Hematopoietic multipotent progenitor cell treated with erythropoietin and hydrocortisone succinate and interleukin-3 and kit ligand, for 8 days (in vitro differentiated cells): ENCODE measurements at regions not wholly inside any gene's neighbourhood (a gene's known extent, or its start where the extent isn't known, plus 50 kb on each side); places are given as distances from the start of the nearest gene placed in this dataset.
"Not testable (repeated sequence)": the region's sequence is repeated elsewhere in the genome, so short reads cannot be mapped to it uniquely, and the experiment has no call there.

Experiments
- DNase-seq: peaks from one replicate; pipeline ENCODE4 v3.0.0-alpha.2; 2015

DNA sequence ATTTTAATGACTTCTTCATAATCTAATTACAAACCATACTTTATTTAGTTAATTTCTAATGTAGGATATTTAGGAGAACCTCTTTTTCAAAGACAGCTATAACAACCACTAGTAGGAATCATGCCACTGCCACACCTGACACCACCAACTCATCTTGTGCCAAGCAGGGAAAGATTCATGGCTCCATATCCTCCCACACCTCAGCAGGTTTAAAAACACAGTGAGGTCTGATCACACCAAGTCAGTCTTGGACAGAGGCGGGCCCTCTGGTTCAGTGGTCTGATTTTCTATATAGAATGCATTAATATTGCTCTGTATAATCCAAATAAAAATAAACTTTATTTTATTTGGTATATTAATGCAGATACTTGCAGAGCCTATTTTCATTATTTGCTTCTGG, 227.7 kb upstream of the TTC29 start:
- no peak for DNase-seq

DNA sequence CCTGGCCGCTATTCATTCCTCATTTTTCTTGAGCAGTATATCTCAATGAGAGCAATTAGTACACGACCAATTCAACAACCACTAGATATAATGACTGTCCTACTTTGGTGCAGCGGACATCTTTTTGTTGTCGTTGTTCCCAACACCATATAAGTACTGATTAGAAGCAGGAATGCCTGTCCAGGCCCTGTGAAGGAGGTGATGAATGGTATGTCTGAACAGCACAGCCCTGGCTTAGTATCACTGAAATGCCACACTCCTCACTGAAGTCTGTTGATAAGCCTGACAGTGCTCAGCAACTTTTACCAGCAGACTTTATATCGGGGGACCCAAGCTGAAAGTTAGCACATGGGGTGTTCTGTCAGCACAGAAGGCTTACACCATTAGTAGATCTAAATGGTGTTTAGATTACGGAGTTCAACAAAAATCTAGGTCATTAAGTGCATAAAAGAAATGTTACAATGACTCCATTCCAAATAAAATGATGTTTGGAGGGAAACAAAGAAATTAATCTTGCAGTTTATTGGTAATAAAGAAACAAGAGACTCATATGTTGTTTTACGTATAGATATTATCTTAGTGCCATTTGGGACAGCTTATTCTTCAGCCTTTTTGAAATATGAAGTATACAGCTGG, 228.3 kb upstream of the TTC29 start:
- no peak for DNase-seq

DNA sequence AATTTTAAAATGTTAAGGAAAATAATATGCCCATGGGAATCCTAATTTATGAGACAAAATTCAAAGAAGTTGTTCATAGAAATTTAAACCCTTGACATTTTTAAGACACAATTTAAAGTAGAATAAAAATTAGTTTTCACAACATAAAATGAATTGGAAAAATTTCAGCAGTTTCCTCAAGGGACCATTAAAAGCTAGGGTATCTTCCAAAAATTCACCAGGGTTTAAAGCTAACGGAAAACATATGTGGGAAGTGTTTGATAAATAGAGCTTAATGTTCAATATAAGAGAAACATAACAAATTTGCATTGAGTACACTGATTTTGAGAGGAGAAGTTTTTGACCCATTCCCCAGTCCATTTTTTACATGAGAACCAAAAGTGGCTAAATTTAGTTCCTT, 228.9 kb upstream of the TTC29 start:
- DNase-seq, result no peak

DNA sequence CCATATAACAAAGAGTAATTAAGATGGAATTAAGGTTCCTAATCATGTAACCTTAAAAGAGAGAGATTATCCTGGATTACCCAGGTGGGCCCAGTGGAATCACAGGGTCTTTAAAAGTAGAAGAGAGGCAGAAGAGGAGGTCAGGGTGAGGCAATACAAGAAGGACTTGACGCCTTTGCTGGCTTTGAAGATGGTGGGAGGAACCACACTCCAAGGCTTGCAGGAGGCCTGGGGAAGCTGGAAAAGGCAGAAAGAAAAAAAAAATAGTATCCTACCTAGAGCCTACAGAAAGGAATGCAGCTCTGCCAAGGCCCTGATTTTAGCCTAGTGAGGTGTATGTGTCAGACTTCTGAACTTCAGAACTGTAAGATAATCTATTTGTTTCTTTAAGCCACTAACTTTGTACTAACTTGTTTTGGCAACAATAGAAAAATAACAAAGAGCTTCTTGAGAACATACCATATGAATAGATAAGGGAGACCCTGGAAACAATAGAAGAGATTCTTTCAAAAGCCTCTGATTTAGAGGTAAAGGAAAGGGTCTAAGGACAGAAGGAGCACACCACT, 229.9 kb upstream of the TTC29 start:
- no peak for DNase-seq

DNA sequence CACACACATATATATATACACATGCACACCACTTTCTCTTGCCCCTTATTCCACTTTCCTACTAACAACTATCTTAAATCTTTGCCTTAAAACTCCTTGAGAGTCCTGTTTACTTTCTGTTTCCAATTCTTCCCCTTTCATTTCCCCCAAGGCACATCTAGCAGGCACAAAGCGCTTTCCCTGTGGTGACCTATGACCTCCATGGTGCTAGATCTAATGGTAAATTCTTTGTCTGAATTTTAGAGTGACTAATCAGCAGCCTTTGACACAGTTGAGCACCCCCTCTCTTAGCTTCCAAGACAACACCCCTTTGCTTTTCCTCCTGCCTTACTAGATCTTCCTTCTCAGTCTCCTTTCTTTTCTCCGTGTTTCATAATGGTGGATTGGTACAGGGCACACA, 236.4 kb upstream of the TTC29 start:
- no peak for DNase-seq

DNA sequence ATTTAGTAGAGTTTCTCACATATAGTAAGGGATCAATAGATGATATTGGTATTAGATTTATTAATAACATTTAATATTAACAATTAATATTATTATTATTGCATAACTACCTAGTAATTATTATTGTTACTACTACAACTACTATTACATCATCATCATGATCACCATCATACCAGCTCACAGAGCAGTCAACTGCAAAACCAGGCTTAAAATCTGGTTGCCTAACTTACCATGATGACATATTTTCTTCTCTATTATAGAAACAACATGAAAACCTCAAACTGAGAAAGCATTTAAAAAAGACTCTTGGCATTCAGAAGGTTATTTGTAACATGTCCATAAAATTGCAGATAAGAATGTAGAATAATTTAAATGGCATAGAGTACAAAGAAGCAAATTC, 247.0 kb upstream of the TTC29 start:
- DNase-seq, result no peak

DNA sequence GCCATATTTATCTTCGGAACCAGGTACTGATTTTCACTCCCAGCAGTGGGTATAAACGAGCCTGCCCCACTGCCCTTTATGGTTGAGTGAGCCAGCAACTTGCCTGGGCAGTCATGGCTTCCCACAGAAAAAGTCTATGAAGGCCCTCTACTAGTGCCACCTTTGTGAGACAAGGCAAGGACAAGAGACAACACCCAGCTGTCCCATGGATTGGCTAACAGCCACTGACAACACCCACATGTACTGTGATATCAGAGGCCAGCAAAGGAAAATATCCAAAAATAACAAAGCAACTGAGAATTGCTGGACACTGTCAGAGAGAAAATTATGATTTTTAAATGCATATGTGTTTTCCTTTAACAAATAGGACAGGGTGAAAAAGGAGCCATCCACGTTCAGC, 248.4 kb upstream of the TTC29 start:
- no peak for DNase-seq

DNA sequence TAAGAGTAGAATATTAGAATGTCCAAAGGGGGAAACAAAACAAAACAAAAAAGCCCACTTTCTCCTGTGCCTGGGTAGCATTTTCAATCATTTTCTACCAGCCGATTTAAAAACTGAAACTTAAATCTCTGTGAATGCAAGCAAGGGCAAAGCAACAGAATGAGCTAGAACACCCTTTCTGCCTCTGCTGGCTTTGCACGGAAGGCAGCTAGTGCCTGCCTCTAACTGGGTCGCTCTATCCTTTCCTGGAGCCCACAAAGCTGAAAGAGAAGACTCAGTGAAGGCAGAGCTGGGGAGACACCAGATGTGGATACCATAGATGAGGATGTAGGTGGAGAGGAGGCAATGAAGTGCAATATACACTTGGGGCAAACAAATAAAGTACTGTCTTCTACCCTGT, 248.9 kb upstream of the TTC29 start:
- no peak for DNase-seq

DNA sequence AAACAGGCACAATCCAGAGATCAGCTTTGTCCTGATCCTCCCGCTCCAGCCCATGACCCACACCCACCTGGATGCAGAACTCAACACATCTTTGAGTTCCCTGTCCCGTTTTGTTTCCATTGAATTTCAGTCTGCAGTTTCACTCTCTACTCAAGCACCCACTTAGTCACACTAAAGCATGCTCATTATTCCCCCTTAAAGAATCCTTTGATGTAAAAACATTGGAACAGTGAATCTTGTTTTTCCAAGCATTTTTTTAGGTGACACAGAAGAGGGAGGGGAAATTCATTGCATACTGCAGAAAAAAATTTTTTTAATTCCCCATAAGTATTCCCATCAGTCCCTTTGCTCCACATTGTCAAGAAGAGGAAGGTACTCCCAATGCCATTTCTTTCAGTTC, 249.7 kb upstream of the TTC29 start:
- DNase-seq, result no peak

DNA sequence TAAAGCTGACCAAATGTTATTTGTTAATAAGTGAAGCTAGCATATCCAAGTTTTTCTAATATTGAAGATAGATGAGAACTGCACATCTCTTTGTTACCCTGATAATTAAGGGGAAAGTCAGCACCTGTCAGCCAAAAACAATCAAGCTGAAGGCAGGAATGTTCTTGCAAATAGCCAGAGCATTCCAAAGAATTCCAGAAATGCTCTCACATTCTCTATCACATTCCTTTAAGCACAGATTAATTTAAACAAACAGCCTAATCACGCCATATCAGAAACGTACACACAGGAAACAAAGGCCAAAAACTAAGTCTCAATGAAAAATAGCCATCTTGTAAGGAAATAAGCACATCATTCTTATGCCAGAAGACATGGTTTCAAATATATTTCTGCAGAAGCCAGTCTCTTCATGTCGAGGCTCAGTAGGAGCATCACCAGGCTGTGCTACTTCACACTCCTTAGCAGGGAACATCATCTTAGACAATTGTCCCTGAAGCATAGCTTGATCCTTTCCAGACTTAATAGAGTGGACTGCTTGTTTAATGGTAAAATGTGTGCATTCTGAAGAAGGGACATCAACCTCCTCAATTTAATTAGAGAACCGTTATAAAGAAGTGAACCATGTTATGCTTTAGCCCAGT, 252.9 kb upstream of the TTC29 start:
- DNase-seq, result no peak

DNA sequence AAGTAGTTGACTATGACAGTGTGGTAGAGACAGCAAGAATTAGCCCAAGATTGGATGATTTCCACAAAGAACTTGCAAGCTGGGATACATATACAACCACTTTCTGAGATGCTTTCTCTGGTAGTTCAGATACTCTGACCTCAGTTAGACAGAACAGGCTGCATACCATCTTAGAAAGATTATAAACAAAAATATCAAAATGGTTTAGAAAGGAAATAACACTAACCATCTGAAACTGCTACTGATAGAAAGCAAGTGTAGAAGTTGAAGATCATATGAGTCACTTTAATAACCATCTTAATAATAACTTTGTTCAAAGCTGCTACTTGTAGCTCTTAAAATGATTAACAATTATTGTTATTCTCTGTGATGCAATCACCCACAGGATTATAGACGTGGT, 255.4 kb upstream of the TTC29 start:
- DNase-seq, result no peak

DNA sequence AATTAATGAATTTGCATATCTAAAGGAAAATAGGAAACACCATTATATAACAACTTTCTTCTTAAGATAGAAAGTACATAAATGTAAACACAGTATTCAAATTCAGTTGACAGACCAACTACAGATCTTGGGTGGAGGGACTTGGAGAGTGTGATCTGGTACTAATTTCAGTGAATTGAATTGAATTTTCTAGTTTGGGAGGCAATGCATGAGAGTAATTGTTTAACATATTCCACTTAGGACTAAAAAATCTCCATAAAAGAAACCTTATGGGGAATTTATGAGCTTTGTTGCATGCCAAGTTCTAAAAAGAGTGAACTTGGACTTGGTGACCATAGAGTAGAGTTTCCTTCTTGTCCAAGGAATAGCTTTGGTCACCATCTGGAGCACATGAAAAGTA, 261.1 kb upstream of the TTC29 start:
- DNase-seq, result no peak

DNA sequence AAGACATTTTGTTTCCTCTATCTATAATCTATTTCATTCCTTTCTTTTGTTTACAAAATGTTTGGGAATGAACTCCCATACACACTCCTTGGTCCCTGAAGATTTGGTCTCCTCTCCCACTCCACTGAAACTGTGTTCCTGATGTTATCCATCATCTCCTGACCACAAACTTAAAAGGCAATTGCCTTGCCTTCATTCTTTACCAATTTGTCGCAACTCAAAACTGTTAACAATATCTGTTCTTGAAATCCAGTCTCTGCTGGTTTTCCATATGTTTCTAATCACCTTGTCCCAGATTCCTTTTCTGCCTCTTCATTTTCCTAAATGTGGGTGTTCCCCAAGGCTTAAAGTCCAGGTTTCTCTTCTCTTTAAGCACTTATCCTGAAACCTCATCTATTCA, 262.2 kb upstream of the TTC29 start:
- DNase-seq, result no peak

DNA sequence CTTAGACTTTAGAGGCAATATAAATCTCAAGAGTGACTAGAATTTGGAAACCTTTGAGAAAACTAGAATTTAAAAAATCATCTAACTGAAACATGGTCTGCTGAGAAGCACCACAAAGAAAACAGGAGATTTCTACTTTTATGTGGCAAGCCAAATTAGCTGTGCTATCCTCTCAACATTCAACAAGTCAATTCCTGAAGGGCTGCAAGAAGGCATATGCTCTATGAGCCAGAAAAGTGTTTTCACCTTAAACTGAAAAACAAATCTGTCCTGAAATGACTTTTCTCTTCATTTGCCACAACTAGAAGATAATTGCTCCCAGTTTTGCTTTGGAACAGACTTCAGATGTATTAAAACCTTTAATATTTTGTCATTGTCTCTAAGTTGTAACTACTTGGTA, 263.2 kb upstream of the EDNRA start:
- no peak for DNase-seq

DNA sequence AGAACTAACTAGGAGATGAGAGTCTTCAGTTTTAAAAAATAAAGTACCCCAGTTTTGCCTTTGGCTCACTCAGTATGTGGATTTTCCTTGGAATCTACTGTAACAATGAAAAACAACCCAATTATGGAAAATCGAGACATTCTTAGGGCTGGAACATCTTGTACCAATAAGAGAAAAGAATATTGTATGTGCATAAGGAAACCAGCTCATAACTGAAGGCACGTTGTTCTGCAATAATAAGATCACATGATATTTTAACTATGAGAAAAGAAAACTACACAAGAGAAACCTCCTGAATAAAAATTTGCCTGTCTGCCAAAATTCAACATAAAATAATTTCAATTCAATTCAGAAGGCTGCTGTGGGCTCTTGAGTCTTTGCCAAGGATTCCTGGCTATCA, 261.8 kb upstream of the EDNRA start:
- no peak for DNase-seq

DNA sequence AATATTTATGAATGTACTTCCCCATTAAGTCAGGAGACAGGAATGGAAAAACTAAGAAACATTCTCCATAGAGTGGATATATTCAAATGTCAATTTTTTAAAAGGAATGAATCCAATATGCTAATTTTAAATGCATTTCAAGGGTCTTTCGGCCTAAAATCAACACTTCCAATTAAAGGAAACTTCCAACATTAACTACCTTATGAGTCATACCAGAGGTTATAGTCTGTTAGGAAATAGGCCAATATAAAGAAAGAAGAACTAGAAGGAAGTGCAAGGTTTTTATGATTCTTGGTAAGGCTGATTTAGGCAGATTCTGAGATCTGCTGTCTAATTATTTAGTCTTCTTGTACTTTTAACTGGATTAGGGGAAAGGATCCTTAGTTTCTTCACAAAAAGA, 260.1 kb upstream of the EDNRA start:
- DNase-seq, result no peak

DNA sequence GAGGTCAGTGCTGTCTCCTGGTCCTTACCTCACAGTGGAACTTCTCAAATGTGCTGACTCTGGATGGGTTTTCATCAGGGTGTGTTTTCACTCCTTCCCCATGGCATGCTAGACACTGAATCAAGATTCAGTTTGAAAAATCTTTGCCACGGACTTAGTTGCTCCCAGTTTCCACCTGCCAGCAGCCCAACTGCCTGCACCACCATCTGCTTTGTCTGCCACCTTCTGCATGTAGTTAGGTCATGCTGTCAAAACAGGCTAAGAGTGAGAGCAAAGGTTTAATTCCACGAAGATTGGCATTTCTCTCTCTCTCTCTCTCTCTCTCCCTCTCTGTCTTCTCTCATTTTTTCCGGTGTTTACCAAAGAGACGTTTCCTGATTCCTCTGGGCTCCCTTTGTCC, 258.0 kb upstream of the EDNRA start:
- DNase-seq, result no peak

DNA sequence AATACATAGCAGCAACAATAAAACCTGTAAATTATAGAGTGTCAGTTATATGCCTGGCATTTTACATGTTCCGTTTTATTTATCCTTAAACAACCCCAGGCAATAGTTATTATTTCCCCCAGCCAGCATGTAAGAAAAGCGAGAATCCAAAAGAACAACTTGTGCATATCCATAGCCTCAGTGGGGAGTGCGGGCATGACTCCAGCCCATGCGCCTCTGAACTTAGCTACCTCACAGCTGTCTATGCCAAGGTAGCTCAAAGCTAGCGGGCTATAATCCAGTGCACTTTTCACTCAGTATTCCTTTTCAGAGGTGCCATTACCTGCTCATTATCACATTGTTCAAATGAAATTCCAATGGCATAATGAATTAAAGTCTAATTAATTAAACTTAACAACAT, 257.3 kb upstream of the EDNRA start:
- DNase-seq, result no peak

DNA sequence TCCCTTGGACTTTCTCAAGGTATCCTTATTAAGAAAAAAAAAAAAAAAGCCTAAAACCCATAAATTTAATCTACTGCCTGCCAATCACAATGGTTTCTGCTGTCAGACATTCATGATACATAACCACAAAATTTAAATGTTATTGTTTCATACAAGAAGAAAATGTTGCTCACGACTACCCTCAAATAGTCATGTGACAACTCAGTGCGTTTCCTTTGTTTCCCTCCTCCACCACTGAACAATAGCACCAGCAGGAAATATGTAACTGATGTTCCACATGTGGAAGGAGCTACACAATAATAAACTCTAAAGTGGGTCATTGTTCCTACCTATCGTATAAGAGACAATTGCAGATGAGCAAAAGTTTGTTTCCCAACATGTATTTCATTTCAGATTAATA, 244.1 kb upstream of the EDNRA start:
- no peak for DNase-seq

DNA sequence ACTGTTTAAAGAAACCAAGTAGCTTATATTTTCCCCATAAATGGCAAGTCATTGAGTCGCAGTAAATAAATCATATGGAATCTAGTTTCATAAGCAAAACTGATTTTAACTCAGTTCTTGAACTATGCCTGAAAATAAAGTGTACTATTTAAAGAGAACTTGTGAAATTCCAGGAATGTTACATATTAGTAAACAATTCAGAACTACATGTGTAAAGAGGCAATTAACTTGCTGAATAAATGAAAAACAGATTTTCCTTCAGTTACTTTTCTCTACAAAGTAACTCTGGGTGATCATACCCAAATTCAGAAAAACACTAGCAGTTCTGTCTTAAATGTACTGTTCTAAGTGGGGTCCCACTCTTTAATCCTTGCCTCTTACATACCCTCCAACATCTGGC, 236.1 kb upstream of the EDNRA start:
- DNase-seq, result no peak

DNA sequence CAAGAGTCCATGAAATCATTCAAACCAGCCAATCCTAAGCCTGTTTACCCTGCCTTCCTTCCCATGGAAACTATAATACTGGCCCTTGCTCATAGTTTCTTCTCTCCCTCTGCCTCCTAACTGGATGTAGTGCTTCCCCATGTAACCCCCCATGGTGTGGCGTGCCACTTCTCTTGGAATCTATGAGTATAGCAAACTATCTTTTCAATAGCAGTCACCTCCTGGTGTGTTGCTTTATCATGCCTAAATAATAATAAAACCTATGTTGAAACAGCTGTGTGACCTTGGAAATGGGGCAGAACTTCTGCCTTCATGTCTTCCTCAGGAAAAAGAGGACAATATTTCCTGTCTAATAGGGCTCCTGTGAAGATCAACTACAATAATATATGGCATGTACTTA, 234.8 kb upstream of the EDNRA start:
- no peak for DNase-seq

DNA sequence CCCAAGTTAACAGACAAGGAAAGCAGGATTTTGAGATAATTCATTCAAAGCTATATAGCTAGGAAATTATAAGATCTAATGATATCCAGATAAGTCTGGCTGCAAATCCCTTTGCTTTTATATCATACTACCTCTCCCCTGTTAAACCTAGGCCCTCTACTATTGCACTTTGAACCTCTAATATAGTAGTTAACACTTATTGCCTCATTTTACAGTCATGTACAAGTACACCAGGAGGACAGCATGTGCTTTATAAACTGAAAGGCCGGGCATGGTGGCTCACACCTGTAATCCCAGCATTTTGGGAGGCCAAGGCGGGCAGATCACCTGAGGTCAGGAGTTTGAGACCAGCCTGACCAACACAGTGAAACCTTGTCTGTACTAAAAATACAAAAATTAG, 234.4 kb upstream of the EDNRA start:
- DNase-seq, result not testable (repeated sequence)

DNA sequence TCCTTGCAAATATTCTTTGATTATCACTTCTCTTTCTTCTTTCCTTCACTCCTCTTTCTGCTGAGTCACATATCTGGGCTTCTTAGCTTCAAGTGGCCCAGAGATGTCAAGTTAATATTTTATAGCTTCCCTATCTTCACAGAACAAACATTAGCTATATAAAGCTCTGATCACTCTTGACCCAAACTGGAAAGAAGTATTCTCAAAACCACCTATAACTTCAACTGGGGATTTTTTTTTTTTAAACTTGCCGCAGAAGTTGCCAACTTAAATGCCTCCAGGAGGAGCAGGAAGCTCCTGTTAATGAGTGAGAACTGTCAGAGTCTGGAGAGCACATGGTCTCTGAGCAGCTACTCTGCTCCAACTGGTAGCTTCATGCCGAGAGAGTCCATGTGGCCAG, 233.3 kb upstream of the EDNRA start:
- DNase-seq, result no peak

DNA sequence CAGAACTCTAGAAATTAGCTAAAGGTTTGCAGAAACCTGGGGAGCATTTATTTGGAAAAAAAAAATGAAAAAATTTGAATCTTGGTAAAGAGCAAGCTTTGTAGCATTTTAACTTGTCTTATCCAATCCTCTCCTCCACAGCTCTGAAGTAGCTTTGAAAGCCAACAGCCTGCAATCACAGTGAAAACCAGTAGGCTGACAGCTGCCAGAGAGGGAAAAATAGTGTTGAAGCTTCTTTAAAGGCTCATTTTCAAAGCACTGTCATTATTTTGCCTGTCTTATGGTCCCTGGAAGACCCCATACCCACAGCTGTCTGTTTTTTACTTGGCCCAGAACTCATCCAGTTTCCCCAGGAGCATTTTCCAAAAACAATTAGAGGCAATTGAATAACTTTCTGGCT, 230.8 kb upstream of the EDNRA start:
- DNase-seq, result no peak

DNA sequence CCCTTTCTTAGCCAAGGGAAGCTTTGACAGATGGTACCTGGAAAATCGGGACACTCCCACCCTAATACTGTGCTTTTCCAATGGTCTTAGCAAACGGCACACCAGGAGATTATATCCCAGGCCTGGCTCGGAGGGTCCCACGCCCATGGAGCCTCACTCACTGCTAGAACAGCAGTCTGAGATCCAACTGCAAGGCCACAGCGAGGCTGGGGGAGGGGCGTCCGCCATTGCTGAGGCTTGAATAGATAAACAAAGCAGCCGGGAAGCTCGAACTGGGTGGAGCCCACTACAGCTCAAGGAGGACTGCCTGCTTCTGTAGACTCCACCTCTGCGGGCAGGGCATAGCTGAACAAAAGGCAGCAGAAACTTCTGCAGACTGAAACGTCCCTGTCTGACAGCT, 225.6 kb upstream of the EDNRA start:
- DNase-seq, result not testable (repeated sequence)
